Glomerular visceral epithelial cell (primary cell): ENCODE measurements at regions not wholly inside any gene's neighbourhood (a gene's known extent, or its start where the extent isn't known, plus 50 kb on each side); places are given as distances from the start of the nearest gene placed in this dataset.
"Not testable (repeated sequence)": the region's sequence is repeated elsewhere in the genome, so short reads cannot be mapped to it uniquely, and the experiment has no call there.

ENCODE experiments used
- DNase-seq: peaks from one replicate; pipeline ENCODE4 v3.0.0-alpha.2; 2016; ENCODE audit errors: extremely low spot score

DNA sequence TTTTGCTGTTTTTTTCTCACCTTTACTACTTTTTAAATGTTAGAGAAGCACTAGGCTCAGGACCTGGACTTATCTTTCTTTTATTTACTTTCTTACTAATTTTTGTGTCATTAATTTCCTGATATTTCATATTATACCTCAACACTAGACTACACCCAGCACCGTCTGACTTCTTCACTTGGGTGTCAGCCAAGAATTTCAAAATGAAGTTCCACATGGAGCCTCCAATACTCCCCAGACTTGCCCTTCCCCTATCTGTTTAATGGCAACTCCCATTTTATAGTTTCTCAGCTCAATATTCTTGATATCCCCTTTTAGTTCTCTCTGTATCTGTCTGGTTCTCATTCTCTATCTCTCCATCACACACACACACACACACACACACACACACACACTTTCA lies 139.3 kb downstream of the USP22 start:
- DNase-seq: not testable (repeated sequence)

DNA sequence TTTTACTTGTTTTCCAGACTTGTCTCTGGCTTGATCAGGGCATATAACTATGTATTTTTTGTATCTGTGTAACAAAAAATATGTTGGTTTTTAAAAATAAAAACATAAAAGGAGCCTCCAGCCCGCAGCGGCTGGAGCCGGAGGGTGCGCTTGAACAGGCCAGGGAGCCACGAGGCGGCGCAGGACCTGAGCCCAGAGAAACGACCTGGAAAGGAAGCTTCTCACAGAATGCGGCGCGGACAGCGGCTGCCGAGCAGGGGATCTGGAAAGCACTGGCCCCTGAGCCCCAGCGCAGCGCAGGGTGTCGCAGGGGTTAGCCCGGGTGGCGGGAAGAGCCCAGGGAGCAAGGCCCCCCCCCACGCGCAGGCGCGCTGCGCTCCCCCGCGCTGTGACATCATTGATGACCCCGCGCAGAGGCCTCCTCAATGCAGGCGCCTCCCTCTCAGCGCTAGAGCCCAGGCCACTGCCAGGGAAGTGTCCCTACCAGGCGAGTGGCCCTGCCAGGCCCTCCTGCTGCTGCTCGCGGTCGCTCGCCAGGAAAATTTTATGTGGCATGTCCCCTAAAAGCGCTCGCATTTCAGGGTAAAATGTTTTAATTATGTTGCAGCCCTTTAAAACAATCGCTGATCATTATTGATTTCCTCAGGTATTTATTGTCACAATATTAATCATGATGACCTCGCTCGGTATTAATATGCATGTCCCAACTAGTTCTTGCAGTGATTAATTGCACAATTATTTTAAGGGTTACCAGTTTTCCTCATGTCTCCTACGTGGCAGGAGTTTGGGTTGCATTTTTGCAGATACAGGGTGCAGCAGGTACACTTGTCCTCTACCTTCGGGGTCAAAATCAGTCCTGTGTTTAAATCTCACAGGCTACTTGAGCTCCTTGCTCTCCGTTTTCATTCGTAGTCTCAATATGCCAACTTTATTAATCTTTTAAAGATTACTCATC lies 134.2 kb downstream of the USP22 start:
- peak; percentile 88 for DNase-seq

- DNase-seq: no peak
Observed at GRCh38 chr17:20914658-20915057, 128.2 kb downstream of the USP22 start.

GRCh38 chr17:20916383-20916782 lies 126.4 kb downstream of the USP22 start:
- DNase-seq: no peak

DNA sequence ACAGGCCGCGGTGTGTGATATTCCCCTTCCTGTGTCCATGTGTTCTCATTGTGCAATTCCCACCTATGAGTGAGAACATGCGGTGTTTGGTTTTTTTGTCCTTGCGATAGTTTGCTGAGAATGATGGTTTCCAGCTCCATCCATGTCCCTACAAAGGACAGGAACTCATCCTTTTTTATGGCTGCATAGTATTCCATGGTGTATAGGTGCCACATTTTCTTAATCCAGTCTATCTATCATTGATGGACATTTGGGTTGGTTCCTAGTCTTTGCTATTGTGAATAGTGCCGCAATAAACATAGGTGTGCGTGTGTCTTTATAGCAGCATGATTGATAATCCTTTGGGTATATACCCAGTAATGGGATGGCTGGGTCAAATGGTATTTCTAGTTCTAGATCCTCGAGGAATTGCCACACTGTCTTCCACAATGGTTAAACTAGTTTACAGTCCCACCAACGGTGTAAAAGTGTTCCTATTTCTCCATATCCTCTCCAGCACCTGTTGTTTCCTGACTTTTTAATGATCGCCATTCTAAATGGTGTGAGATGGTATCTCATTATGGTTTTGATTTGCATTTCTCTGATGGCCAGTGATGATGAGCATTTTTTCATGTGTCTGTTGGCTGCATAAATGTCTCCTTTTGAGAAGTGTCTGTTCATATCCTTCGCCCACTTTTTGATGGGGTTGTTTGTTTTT lies 125.1 kb downstream of the USP22 start:
- DNase-seq: not testable (repeated sequence)

DNA sequence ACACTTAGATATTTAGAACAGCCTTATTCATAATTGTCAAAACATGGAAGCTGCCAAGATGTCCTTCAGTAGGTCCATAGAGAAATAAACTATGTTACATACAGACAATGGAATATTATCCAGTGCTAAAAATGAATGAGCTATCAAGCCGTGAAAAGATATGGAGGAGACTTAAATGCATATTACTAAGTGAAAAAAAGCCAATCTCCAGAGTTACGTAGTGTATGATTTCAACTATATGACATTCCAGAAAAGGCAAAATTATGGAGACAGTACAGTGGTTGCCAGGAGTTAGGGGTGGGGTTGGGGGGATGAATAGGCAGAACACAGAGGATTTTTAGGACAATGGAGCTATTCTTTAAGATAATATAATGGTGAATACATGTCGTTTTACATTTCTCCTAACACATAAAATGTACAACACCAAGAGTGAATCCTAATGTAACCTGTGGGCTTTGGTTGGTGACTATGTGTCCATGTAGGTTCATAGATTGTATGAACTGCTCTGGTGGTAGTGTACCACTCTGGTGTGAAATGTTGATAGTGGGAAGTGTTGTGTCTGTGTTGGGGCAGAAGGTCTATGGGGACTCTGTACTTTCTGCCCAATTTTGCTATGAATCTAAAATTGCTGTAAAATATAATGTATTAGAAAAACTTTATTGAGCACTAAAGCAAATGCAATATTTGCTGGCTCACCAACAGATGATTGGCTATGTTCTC lies 122.6 kb downstream of the USP22 start:
- DNase-seq: no peak

GRCh38 chr17:20920815-20921199 lies 122.0 kb downstream of the USP22 start:
- peak; percentile 35 for DNase-seq

DNA sequence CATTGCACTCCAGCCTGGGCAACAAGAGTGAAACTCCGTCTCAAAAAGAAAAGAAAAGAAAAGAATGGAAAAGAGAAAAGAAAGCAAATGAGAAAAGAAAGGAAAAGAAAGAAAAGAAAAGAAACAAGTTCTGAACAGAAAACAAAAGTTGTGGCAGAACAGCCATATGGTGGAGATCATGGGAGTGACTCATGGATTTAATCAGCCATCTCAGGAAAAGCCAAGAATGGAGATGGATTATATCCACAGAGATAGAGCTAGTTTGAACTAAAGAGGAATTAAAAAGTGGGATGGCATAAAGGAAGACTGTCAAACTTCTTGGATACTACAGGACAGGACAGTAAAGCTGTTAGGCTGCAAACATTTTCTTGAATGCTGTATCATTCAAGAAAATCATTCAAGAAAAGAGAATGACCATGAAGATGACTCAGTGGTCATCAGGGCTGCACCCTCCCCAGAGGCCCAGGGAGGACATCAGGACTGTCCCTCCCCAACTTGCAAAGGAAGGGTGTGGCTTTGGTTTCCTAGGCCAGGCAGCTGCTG lies 120.6 kb downstream of the USP22 start:
- DNase-seq: peak; percentile 30

GRCh38 chr17:20924306-20924705 lies 118.5 kb downstream of the USP22 start:
- no peak for DNase-seq

GRCh38 chr17:20925091-20925490 lies 117.7 kb downstream of the USP22 start:
- DNase-seq: no peak

- no peak for DNase-seq
Observed at GRCh38 chr17:20925954-20926353, 116.9 kb downstream of the USP22 start.

DNA sequence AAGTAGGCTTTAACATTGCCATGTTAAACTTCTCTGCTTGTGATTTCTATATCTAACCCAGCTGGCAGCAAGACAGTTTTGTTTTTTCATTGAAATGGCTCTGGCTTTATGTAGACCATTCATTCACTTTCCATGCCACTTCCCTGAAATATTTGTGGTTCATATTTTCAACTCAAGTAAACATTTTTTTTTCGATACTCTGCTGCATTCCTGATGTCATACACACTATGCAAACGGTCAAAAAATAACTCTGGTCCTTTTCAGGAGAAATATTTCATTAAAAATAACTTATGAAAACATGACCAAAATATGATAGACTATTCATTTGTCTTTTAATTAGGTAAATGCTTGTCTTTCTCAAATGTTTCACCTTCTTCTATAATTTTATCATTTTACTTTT lies 116.3 kb downstream of the USP22 start:
- DNase-seq: peak; percentile 8

GRCh38 chr17:20927308-20927977 lies 115.4 kb downstream of the USP22 start:
- no peak for DNase-seq

GRCh38 chr17:20929334-20929733 lies 113.5 kb downstream of the USP22 start:
- no peak for DNase-seq

GRCh38 chr17:20930081-20930760 lies 112.6 kb downstream of the USP22 start:
- DNase-seq: no peak

- DNase-seq: not testable (repeated sequence)
Observed at GRCh38 chr17:20933040-20933439, 109.8 kb downstream of the USP22 start.

- DNase-seq: no peak
Observed at GRCh38 chr17:20934288-20934687, 108.5 kb downstream of the USP22 start.

DNA sequence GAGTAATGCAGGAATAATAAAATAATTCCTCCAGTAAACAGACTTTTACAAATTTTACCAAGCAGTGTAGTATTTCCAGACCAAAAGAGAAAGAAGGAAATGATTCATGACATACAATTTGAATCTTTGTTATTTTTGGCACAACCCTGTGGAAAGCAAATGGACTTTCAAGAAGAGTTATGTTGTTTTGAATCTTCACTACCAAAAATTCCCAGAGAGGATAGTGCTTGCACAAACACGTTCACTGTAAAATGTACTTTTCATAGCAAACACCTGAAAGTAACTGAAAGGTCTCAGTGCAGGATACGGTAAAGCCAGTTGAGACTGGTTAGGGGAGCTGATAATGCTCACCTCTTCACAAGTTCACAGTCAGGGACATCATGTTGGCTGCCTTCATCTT lies 107.1 kb downstream of the USP22 start:
- peak; percentile 26 for DNase-seq

GRCh38 chr17:20938244-20938643 lies 104.6 kb downstream of the USP22 start:
- no peak for DNase-seq

GRCh38 chr17:20938988-20939615 lies 103.7 kb downstream of the USP22 start:
- DNase-seq: no peak
